K562 (cell line): ENCODE measurements at regions not wholly inside any gene's neighbourhood (a gene's known extent, or its start where the extent isn't known, plus 50 kb on each side); places are given as distances from the start of the nearest gene placed in this dataset.

Experiments used
- ATAC-seq: fragments of 200-7000 bp; cut with Tn5 transposase; 3 replicates; pipeline ENCODE4 v1.9.1; 2020; ENCODE audit warnings: moderate library complexity
- BruUV-seq: library from RNA; stranded (reverse); fragments of 400-500 nt; replicated peaks from 2 replicates; lab custom pipeline; 2021; lab: Mats Ljungman, UMichigan
- CTCF ChIA-PET: fragments of 300-600 bp; formaldehyde crosslinking; extraction: SDS; loops from one replicate; lab custom pipeline; 2021; ENCODE audit warnings: low intra/inter-chr PET ratio; lab: Yijun Ruan, JAX
- POLR2A ChIA-PET: fragments of 300-600, 350-650 bp; sonication (Branson Sonifier 250); formaldehyde crosslinking; extraction: SDS; loops from one replicate; lab custom pipeline; 2021; ENCODE audit warnings: antibody characterized with exemption, inconsistent platforms; lab: Yijun Ruan, JAX
- DNase-seq, 4 experiments: peaks; one replicate each; pipeline versions ENCODE4 v3.0.0 to v3.0.0-alpha.2; 2011 to 2018; ENCODE audit warnings: low spot score in 3 of 4, mixed read lengths in 3 of 4; ENCODE audit errors: extremely low read depth in 1 of 4
- FAIRE-seq: peaks from 2 replicates; lab custom pipeline; 2011; peaks lifted over from hg19 to GRCh38; lab: Jason Lieb, UNC
- H2AFZ ChIP-seq: 2 replicates; pipeline ENCODE4 v1.6.0; 2011; ENCODE audit warnings: low read depth, low read length, control low read depth, inconsistent platforms
- H3K27ac ChIP-seq: fragments of 200-600 bp; 3 replicates; pipeline ENCODE4 v1.8.0; 2011; ENCODE audit warnings: low read depth, mild to moderate bottlenecking, control low read depth, inconsistent platforms, low read length, moderate library complexity, mixed read lengths; ENCODE audit errors: extremely low read depth
- H3K27me3 ChIP-seq, 2 experiments: fragments of 300-600 bp in 1 of 2; 2 replicates in 1 of 2; 3 replicates in 1 of 2; pipeline versions ENCODE4 v1.6.0 to v1.8.0; 2011; ENCODE audit warnings: inconsistent platforms in 2 of 2, low read length in 2 of 2, mild to moderate bottlenecking in 1 of 2, mixed read lengths in 1 of 2, moderate library complexity in 1 of 2; ENCODE audit not compliant: control insufficient read depth in 2 of 2, insufficient read depth in 2 of 2
- H3K36me3 ChIP-seq: fragments of 300-600 bp; 3 replicates; pipeline ENCODE4 v1.8.0; 2011; ENCODE audit warnings: mild to moderate bottlenecking, low read length, inconsistent platforms; ENCODE audit not compliant: control insufficient read depth, insufficient read depth
- H3K4me1 ChIP-seq, 2 experiments: fragments of 200-600 bp in 1 of 2; replicated peaks in 1 of 2; 2 replicates in 1 of 2; 3 replicates in 1 of 2; pipeline versions ENCODE4 v1.5.1 to v1.8.0; 2011; ENCODE audit warnings: inconsistent platforms in 2 of 2, low read length in 2 of 2, mild to moderate bottlenecking in 1 of 2, mixed read lengths in 1 of 2, moderate library complexity in 1 of 2; ENCODE audit not compliant: control insufficient read depth in 2 of 2, insufficient read depth in 2 of 2
- H3K4me2 ChIP-seq: 2 replicates; pipeline ENCODE4 v1.6.1; 2011; ENCODE audit warnings: low read length, control low read depth, inconsistent platforms, mixed read lengths; ENCODE audit not compliant: insufficient read depth
- H3K4me3 ChIP-seq: fragments of 200-600 bp; sonication (generic), shearing (Covaris generic); 2 replicates; pipeline ENCODE4 v1.5.1; 2016; ENCODE audit warnings: control low read depth, inconsistent platforms
- H3K79me2 ChIP-seq: fragments of 200-600 bp; 3 replicates; pipeline ENCODE4 v1.8.0; 2011; ENCODE audit warnings: low read length, inconsistent platforms; ENCODE audit not compliant: control insufficient read depth, insufficient read depth
- H3K9ac ChIP-seq, 2 experiments: 2 replicates each; pipeline versions ENCODE4 v1.6.0 to v1.6.1; 2011; ENCODE audit warnings: low read depth in 2 of 2, low read length in 2 of 2, control low read depth in 1 of 2, inconsistent platforms in 1 of 2, mild to moderate bottlenecking in 1 of 2, mixed read lengths in 1 of 2; ENCODE audit not compliant: insufficient read depth in 1 of 2
- H3K9me1 ChIP-seq: one replicate; pipeline ENCODE4 v1.6.0; 2011; ENCODE audit warnings: inconsistent platforms, mild to moderate bottlenecking, low read length, moderate library complexity; ENCODE audit not compliant: control insufficient read depth, insufficient read depth
- H3K9me3 ChIP-seq: replicated peaks from 2 replicates; pipeline ENCODE4 v1.5.1; 2011; ENCODE audit warnings: low read depth, low read length, inconsistent platforms; ENCODE audit not compliant: control insufficient read depth, insufficient read depth
- H4K20me1 ChIP-seq: replicated peaks from 2 replicates; pipeline ENCODE4 v1.6.1; 2011; ENCODE audit warnings: low read length, inconsistent platforms, mixed read lengths; ENCODE audit not compliant: control insufficient read depth, insufficient read depth
- BMI1 ChIP-seq: fragments of 150-350 bp; IDR thresholded peaks from 2 replicates; pipeline ENCODE4 v1.6.1; 2014; ENCODE audit warnings: low read length
- CBX1 ChIP-seq: sonication (generic); IDR thresholded peaks from 2 replicates; pipeline ENCODE4 v1.6.1; 2016; ENCODE audit warnings: antibody characterized with exemption, low read depth, mild to moderate bottlenecking
- CEBPB ChIP-seq: fragments of 450-650 bp; IDR thresholded peaks from 2 replicates; pipeline ENCODE4 v1.6.1; 2016; ENCODE audit warnings: missing genetic modification characterization, missing compliant biosample characterization
- CEBPG ChIP-seq, 3 experiments: fragments of 200-800 bp in 1 of 3; sonication (Bioruptor generic) in 1 of 3; sonication (generic) in 1 of 3; formaldehyde crosslinking in 1 of 3; IDR thresholded peaks in 2 of 3; conservative IDR thresholded peaks in 1 of 3; 2 replicates each; pipeline versions ENCODE4 v1.6.1 to v1.8.0; 2016 to 2022; ENCODE audit warnings: missing compliant biosample characterization in 2 of 3, missing genetic modification characterization in 2 of 3, mild to moderate bottlenecking in 1 of 3, missing genetic modification reagents in 1 of 3
- ETS2 ChIP-seq: IDR thresholded peaks from 2 replicates; pipeline ENCODE4 v1.6.1; 2016; ENCODE audit warnings: borderline replicate concordance, missing genetic modification characterization, mild to moderate bottlenecking, moderate library complexity, missing compliant biosample characterization; ENCODE audit not compliant: poor library complexity, severe bottlenecking
- GATAD2A ChIP-seq: fragments of 450-650 bp; IDR thresholded peaks from 2 replicates; pipeline ENCODE4 v1.6.1; 2017
- RHOXF2B ChIP-seq: fragments of 250-450 bp; sonication (Bioruptor Pico); conservative IDR thresholded peaks from 2 replicates; pipeline ENCODE4 v1.5.1; 2021
- SAFB2 ChIP-seq: fragments of 200-400 bp; formaldehyde crosslinking; IDR thresholded peaks from 2 replicates; pipeline ENCODE4 v1.6.1; 2018; ENCODE audit warnings: borderline replicate concordance, low read length, low read depth, moderate library complexity; ENCODE audit not compliant: severe bottlenecking
- SMARCB1 ChIP-seq: IDR thresholded peaks from 2 replicates; pipeline ENCODE4 v1.6.1; 2011; ENCODE audit warnings: improper control_type of control experiment, low read depth; ENCODE audit not compliant: insufficient read length
- STAT5B ChIP-seq: fragments of 250-450 bp; sonication (Bioruptor Pico); IDR thresholded peaks from 2 replicates; pipeline ENCODE4 v1.8.0; 2021; ENCODE audit warnings: mild to moderate bottlenecking, inconsistent platforms
- ZNF23 ChIP-seq: fragments of 250-450 bp; sonication (Bioruptor Pico); IDR thresholded peaks from 2 replicates; pipeline ENCODE4 v1.4.0; 2020; ENCODE audit warnings: mild to moderate bottlenecking
- WGBS: fragments of 100-300 bp; shearing (Covaris generic); methylation state at CpG from one replicate; pipeline ENCODE4 v1.1.6; 2016; ENCODE audit warnings: low coverage, mixed read lengths; ENCODE audit not compliant: insufficient coverage; ENCODE audit errors: missing lambda C conversion rate; 5-methylcytosine and 5-hydroxymethylcytosine counted together
- in situ Hi-C: fragments of 300-500 bp; cut with MboI; formaldehyde crosslinking; loops from 4 replicates; pipeline ENCODE4 v1.15.0; 2018; ENCODE audit warnings: inconsistent platforms, mixed read lengths
- intact Hi-C: fragments of 100-400 bp; cut with micrococcal nuclease; formaldehyde crosslinking; loops from 2 replicates; pipeline ENCODE4 v1.14.2; 2022

- Histone ChIP-seq H3K4me1 (no peaks in the 10 kb centered on the region), H4K20me1 (no peaks in the 10 kb centered on the region), H3K36me3 (no peaks in the 10 kb centered on the region), H3K27me3 (no peaks in the 10 kb centered on the region), H2AFZ (no peak overlapping the region), H3K9me3 (0 out of 2 replicates have a peak, but pooled peaks cover 2% of the 10 kb centered on the region), H3K79me2 (no peaks in the 10 kb centered on the region), H3K4me2 (no peak overlapping the region), H3K9me1 (no peaks in the 10 kb centered on the region), H3K9ac (no peak overlapping the region), H3K27ac (no peak overlapping the region), H3K4me3 (no peak overlapping the region)
- FAIRE-seq: no peak
- POLR2A ChIA-PET: no interaction called here
- DNase-seq: no peak
- CTCF ChIA-PET: no interaction called here
- TF ChIP-seq RHOXF2B (no peak), BMI1 (no peak), ZNF23 (CRISPR knock-in tag) (no peak), CBX1 (no peak), CEBPB (tag) (no peak), ETS2 (tag) (no peak), CEBPG (CRISPR knock-in tag; IDR thresholded peaks at IDR 0.05) (no peak), CEBPG (tag; conservative IDR thresholded peaks at IDR 0.05 in 1 of 2, IDR thresholded peaks at IDR 0.05 in 1 of 2) (no peak), SAFB2 (no peak), STAT5B (no peak), SMARCB1 (no peak), GATAD2A (no peak)
- intact Hi-C loops: no loop called here
- 0% methylated on average over 2 of the region's 2 CpGs for WGBS
- no peak for ATAC-seq
- no TSS peak for BruUV-seq
- in situ Hi-C loops: no loop called here
These were observed 306.8 kb upstream of the NMUR2 start for GRCh38 chr5:152711801-152712388.
